NT2/D1 (cell line): ENCODE measurements at regions not wholly inside any gene's neighbourhood (a gene's known extent, or its start where the extent isn't known, plus 50 kb on each side); places are given as distances from the start of the nearest gene placed in this dataset.

Experiments used
- SUZ12 ChIP-seq: IDR thresholded peaks from 2 replicates; pipeline ENCODE4 v1.6.1; 2011; ENCODE audit not compliant: insufficient read length, insufficient read depth; ENCODE audit errors: extremely low read depth
- YY1 ChIP-seq: IDR thresholded peaks from 2 replicates; pipeline ENCODE4 v1.6.1; 2011; ENCODE audit not compliant: insufficient read length, insufficient read depth

- TF ChIP-seq SUZ12 (no peak), YY1 (no peak)
Measured at GRCh38 chr6:67141005-67141404, 1434.0 kb upstream of the EYS start.
